OCI-LY7 (cell line): ENCODE measurements at regions not wholly inside any gene's neighbourhood (a gene's known extent, or its start where the extent isn't known, plus 50 kb on each side); places are given as distances from the start of the nearest gene placed in this dataset.

Source experiments
- BruUV-seq: library from RNA; stranded (reverse); fragments of 400-500 nt; replicated peaks from 2 replicates; lab custom pipeline; 2021; lab: Mats Ljungman, UMichigan
- CTCF ChIA-PET: fragments of 300-600 bp; sonication (Branson Sonifier 250); formaldehyde crosslinking; loops from one replicate; lab custom pipeline; 2022; ENCODE audit warnings: antibody characterized with exemption; ENCODE audit not compliant: unreplicated experiment; lab: Charles Lee
- POLR2A ChIA-PET: fragments of 300-600 bp; sonication (Branson Sonifier 250); formaldehyde crosslinking; loops from one replicate; lab custom pipeline; 2022; ENCODE audit warnings: antibody characterized with exemption; lab: Charles Lee
- DNase-seq: peaks from one replicate; pipeline ENCODE4 v3.0.0-alpha.2; 2015; ENCODE audit warnings: low spot score
- H2AFZ ChIP-seq: fragments of 200-600 bp; sonication (generic), shearing (Covaris generic); 2 replicates; pipeline ENCODE4 v1.6.1; 2014; ENCODE audit warnings: mild to moderate bottlenecking, antibody characterized with exemption, low read length, moderate library complexity
- H3K27ac ChIP-seq: fragments of 200-600 bp; sonication (generic); 2 replicates; pipeline ENCODE4 v1.5.1; 2014; ENCODE audit warnings: mixed run types, low read depth, mild to moderate bottlenecking, moderate library complexity, low read length, inconsistent platforms; ENCODE audit not compliant: poor library complexity, severe bottlenecking
- H3K36me3 ChIP-seq: fragments of 200-600 bp; sonication (generic); 2 replicates; pipeline ENCODE4 v1.6.1; 2014; ENCODE audit warnings: mild to moderate bottlenecking, antibody characterized with exemption, low read length, moderate library complexity, mixed read lengths; ENCODE audit not compliant: insufficient read depth
- H3K4me1 ChIP-seq: fragments of 200-600 bp; sonication (generic); 2 replicates; pipeline ENCODE4 v1.5.1; 2014; ENCODE audit warnings: mild to moderate bottlenecking, low read length; ENCODE audit not compliant: insufficient read depth, poor library complexity, severe bottlenecking
- H3K4me2 ChIP-seq: fragments of 200-600 bp; sonication (generic); 2 replicates; pipeline ENCODE4 v1.6.1; 2014; ENCODE audit warnings: mild to moderate bottlenecking, low read length
- H3K4me3 ChIP-seq: fragments of 200-600 bp; sonication (generic); 2 replicates; pipeline ENCODE4 v1.5.1; 2014; ENCODE audit warnings: mild to moderate bottlenecking, low read depth, low read length; ENCODE audit not compliant: poor library complexity, severe bottlenecking
- H3K79me2 ChIP-seq: fragments of 200-600 bp; sonication (generic); 2 replicates; pipeline ENCODE4 v1.6.1; 2016; ENCODE audit warnings: low read depth, mild to moderate bottlenecking, low read length, moderate library complexity, mixed read lengths; ENCODE audit not compliant: insufficient read depth
- H3K9me2 ChIP-seq: fragments of 200-600 bp; sonication (generic); 2 replicates; pipeline ENCODE4 v1.6.1; 2016; ENCODE audit warnings: mild to moderate bottlenecking, low read length, mixed read lengths; ENCODE audit not compliant: insufficient read depth
- H3K9me3 ChIP-seq: fragments of 200-600 bp; sonication (generic); 2 replicates; pipeline ENCODE4 v1.6.1; 2014; ENCODE audit warnings: mild to moderate bottlenecking, mixed run types, low read length, mixed read lengths
- H4K20me1 ChIP-seq: fragments of 200-600 bp; sonication (generic); 2 replicates; pipeline ENCODE4 v1.6.1; 2014; ENCODE audit warnings: mild to moderate bottlenecking, antibody characterized with exemption, low read length, moderate library complexity, mixed read lengths; ENCODE audit not compliant: insufficient read depth
- EZH2phosphoT487 ChIP-seq: fragments of 200-600 bp; sonication (generic); IDR thresholded peaks from 2 replicates; pipeline ENCODE4 v1.6.1; 2018; ENCODE audit warnings: low read depth, borderline replicate concordance, mild to moderate bottlenecking, mixed run types, antibody characterized with exemption, low read length, moderate library complexity, mixed read lengths
- intact Hi-C: fragments of 100-400 bp; cut with micrococcal nuclease; formaldehyde crosslinking; loops from one replicate; pipeline ENCODE4 v1.10.0; 2022; ENCODE audit not compliant: unreplicated experiment
- TF ChIP-seq, protein P1 (sequence below): fragments of 200-600 bp; sonication (generic); conservative IDR thresholded peaks from 2 replicates; pipeline ENCODE4 v1.5.1; 2014; ENCODE audit warnings: mild to moderate bottlenecking, antibody characterized with exemption, low read length, moderate library complexity, mixed read lengths

- ChIA-PET POLR2A (no interaction called here), CTCF (no interaction called here)
- H3K4me1 ChIP-seq: no peaks in the 10 kb centered on the region
- no peaks in the 10 kb centered on the region for H4K20me1 ChIP-seq
- BruUV-seq: no TSS peak
- H3K79me2 ChIP-seq: no peaks in the 10 kb centered on the region
- TF ChIP-seq, protein P1, sequence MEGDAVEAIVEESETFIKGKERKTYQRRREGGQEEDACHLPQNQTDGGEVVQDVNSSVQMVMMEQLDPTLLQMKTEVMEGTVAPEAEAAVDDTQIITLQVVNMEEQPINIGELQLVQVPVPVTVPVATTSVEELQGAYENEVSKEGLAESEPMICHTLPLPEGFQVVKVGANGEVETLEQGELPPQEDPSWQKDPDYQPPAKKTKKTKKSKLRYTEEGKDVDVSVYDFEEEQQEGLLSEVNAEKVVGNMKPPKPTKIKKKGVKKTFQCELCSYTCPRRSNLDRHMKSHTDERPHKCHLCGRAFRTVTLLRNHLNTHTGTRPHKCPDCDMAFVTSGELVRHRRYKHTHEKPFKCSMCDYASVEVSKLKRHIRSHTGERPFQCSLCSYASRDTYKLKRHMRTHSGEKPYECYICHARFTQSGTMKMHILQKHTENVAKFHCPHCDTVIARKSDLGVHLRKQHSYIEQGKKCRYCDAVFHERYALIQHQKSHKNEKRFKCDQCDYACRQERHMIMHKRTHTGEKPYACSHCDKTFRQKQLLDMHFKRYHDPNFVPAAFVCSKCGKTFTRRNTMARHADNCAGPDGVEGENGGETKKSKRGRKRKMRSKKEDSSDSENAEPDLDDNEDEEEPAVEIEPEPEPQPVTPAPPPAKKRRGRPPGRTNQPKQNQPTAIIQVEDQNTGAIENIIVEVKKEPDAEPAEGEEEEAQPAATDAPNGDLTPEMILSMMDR: no peak
- no peak for TF ChIP-seq EZH2phosphoT487
- H3K4me2 ChIP-seq: no peak overlapping the region
- H3K36me3 ChIP-seq: no peaks in the 10 kb centered on the region
- intact Hi-C loops: no loop called here
- no peak overlapping the region for H3K4me3 ChIP-seq
- DNase-seq: no peak
- no peak overlapping the region for H2AFZ ChIP-seq
- H3K9me2 ChIP-seq: no peaks in the 10 kb centered on the region
- H3K27ac ChIP-seq: no peak overlapping the region
- H3K9me3 ChIP-seq: no peaks in the 10 kb centered on the region
Observed at GRCh38 chr3:46143951-46144473, 64.1 kb downstream of the CCR1 start.

- ChIA-PET POLR2A (no interaction called here), CTCF (no interaction called here)
- Histone ChIP-seq H3K27ac (no peak overlapping the region), H3K4me2 (no peak overlapping the region), H3K4me1 (no peaks in the 10 kb centered on the region), H3K36me3 (no peaks in the 10 kb centered on the region), H2AFZ (no peak overlapping the region), H3K9me3 (no peaks in the 10 kb centered on the region), H3K9me2 (no peaks in the 10 kb centered on the region), H4K20me1 (no peaks in the 10 kb centered on the region), H3K79me2 (no peaks in the 10 kb centered on the region), H3K4me3 (no peak overlapping the region)
- BruUV-seq: no TSS peak
- DNase-seq: no peak
- intact Hi-C loops: no loop called here
- no peak for TF ChIP-seq EZH2phosphoT487
- TF ChIP-seq, protein P1: no peak
Observed at GRCh38 chr3:46141813-46142212, 66.3 kb downstream of the CCR1 start.

DNA sequence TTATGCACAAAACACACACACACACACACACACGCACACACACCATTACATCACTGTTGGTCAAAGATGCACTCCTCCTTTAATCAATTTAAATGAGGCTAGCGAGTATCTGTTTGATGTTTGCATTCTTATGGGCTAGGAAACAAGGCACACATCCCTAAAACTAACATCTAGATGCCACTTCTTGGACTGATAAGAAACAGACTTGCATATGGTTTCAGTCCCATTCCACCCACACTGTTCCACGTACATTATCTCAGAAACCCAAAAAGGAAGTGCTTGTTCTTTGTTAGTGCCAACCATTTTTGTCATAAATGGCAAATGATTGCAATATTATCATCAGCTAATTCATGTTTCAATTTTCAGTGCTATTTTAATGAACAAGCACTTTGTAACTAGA lies 69.5 kb downstream of the CCR1 start:
- H3K9me3 ChIP-seq: no peaks in the 10 kb centered on the region
- H3K4me3 ChIP-seq: no peak overlapping the region
- H4K20me1 ChIP-seq: no peaks in the 10 kb centered on the region
- no peaks in the 10 kb centered on the region for H3K36me3 ChIP-seq
- no peaks in the 10 kb centered on the region for H3K4me1 ChIP-seq
- H3K4me2 ChIP-seq: no peak overlapping the region
- no TSS peak for BruUV-seq
- TF ChIP-seq, protein P1: no peak
- no peak for TF ChIP-seq EZH2phosphoT487
- H2AFZ ChIP-seq: no peak overlapping the region
- no peak for DNase-seq
- ChIA-PET POLR2A (no interaction called here), CTCF (no interaction called here)
- no peaks in the 10 kb centered on the region for H3K9me2 ChIP-seq
- intact Hi-C loops: no loop called here
- H3K79me2 ChIP-seq: no peaks in the 10 kb centered on the region
- no peak overlapping the region for H3K27ac ChIP-seq
